Endothelial cell (in vitro differentiated cells): ENCODE measurements at regions not wholly inside any gene's neighbourhood (a gene's known extent, or its start where the extent isn't known, plus 50 kb on each side); places are given as distances from the start of the nearest gene placed in this dataset.

Source experiments
- DNase-seq: peaks from one replicate; pipeline ENCODE4 v3.0.0; 2021; ENCODE audit warnings: low spot score
- H3K27ac Mint-ChIP-seq: one replicate; pipeline ENCODE4 v1.8.0; 2021; ENCODE audit warnings: mixed read lengths, inconsistent platforms; ENCODE audit not compliant: unreplicated experiment
- H3K27me3 Mint-ChIP-seq: one replicate; pipeline ENCODE4 v1.8.0; 2021; ENCODE audit warnings: mild to moderate bottlenecking, moderate library complexity, mixed read lengths, inconsistent platforms; ENCODE audit not compliant: unreplicated experiment
- H3K36me3 Mint-ChIP-seq: one replicate; pipeline ENCODE4 v1.8.0; 2021; ENCODE audit warnings: mild to moderate bottlenecking, low read depth, mixed read lengths, inconsistent platforms; ENCODE audit not compliant: unreplicated experiment
- H3K4me1 Mint-ChIP-seq: one replicate; pipeline ENCODE4 v1.8.0; 2021; ENCODE audit warnings: mild to moderate bottlenecking, mixed read lengths, inconsistent platforms; ENCODE audit not compliant: unreplicated experiment
- H3K4me3 Mint-ChIP-seq: one replicate; pipeline ENCODE4 v1.8.0; 2021; ENCODE audit warnings: mild to moderate bottlenecking, mixed read lengths, inconsistent platforms; ENCODE audit not compliant: unreplicated experiment
- H3K9me3 Mint-ChIP-seq: one replicate; pipeline ENCODE4 v1.8.0; 2021; ENCODE audit warnings: mixed read lengths, inconsistent platforms; ENCODE audit not compliant: unreplicated experiment
- TF ChIP-seq, protein P1 (sequence below): fragments of 200-600 bp; sonication (generic); IDR thresholded peaks from one replicate; pipeline ENCODE4 v1.5.0; 2021; ENCODE audit warnings: antibody characterized with exemption; ENCODE audit not compliant: unreplicated experiment

DNA sequence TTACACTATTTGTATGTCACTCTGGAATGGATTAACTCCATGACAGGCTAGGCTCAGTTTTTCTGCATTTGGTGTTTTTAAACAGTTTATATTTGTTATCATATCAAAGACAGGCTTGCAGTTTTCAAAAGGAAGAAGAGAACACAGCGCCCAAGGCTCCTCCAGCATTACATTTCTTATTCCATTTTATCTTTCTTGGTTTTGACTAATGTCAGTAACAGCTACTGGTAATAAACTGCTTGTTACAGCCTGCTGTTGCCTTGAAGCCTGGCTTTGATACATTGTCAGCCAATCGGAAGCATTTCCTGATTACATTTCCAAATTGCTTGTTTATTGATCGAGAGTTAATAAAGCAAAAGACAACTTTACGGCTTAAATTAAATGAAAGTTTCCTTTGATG is 166.0 kb upstream of the MDFIC start:
- DNase-seq, result no peak
- peaks cover 7% of the 10 kb centered on the region for H3K4me1 Mint-ChIP-seq
- H3K27ac Mint-ChIP-seq, result no peak overlapping the region
- H3K9me3 Mint-ChIP-seq, result no peaks in the 10 kb centered on the region
- no peaks in the 10 kb centered on the region for H3K27me3 Mint-ChIP-seq
- H3K36me3 Mint-ChIP-seq, result no peaks in the 10 kb centered on the region
- H3K4me3 Mint-ChIP-seq, result no peak overlapping the region
- TF ChIP-seq, protein P1, sequence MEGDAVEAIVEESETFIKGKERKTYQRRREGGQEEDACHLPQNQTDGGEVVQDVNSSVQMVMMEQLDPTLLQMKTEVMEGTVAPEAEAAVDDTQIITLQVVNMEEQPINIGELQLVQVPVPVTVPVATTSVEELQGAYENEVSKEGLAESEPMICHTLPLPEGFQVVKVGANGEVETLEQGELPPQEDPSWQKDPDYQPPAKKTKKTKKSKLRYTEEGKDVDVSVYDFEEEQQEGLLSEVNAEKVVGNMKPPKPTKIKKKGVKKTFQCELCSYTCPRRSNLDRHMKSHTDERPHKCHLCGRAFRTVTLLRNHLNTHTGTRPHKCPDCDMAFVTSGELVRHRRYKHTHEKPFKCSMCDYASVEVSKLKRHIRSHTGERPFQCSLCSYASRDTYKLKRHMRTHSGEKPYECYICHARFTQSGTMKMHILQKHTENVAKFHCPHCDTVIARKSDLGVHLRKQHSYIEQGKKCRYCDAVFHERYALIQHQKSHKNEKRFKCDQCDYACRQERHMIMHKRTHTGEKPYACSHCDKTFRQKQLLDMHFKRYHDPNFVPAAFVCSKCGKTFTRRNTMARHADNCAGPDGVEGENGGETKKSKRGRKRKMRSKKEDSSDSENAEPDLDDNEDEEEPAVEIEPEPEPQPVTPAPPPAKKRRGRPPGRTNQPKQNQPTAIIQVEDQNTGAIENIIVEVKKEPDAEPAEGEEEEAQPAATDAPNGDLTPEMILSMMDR, result no peak

DNA sequence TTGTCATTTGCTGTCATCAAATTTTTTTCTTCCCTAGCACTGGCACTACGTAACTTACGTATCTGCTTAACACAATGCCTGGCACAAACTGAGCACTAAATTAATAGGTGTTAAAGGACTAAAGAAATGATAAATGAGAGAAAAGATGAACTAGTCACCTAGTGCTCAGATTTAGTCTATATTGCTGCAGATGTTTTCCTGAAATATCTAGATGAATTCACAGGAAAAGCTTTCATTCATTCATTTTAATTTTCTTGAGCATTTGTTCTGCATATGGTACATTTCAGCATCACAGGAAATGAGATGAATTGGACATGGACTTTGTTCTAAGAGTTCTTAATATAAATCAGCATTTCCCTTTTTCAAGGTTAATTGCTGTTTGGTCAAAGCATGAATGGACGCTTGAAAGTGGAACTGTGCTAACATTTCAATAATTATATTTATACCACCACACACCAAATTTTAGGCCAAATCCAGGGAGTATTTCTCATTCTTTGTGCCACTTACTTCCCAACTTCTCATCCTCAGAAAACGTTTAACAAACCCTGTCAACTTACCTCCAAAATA is 163.2 kb upstream of the MDFIC start:
- Mint-ChIP-seq H3K36me3 (no peaks in the 10 kb centered on the region), H3K27me3 (no peaks in the 10 kb centered on the region), H3K9me3 (no peaks in the 10 kb centered on the region), H3K4me3 (no peak overlapping the region), H3K27ac (no peak overlapping the region), H3K4me1 (no peaks in the 10 kb centered on the region)
- DNase-seq, result no peak
- TF ChIP-seq, protein P1, result no peak

DNA sequence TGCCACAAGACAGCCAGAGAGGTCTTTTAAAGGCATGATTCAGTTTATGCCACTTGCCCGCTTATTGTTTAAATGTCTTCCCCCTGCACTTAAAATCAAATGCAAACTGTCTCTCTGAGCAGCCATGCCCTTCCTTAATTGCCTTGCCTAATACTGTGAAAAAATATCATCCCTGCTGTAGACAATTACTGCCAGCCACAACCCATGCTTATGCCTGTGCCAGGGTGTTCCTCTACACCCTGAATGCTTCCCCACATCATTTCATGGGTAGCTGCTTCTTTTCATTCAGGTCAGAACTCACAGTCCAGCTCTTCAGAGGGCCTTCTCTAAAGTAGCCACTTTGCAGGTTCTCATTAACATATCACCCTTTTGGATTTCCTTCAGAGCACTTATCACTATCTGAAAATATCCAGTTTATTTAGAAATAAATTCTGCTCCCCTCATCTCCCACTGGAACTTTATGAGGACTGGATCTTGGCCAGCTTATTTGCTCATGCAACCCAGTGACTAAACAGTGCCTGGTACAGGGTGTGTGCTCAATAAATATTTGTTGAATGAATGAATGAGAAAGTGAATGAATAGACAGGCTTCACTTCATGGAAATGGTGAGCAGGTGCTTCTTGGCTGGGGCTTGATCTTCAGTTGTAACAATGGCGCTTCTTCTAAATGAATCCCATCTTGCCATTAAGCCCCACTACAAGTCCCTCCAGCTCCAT is 162.4 kb upstream of the MDFIC start:
- no peak for DNase-seq
- TF ChIP-seq, protein P1, result no peak
- Mint-ChIP-seq H3K9me3 (no peaks in the 10 kb centered on the region), H3K4me1 (no peaks in the 10 kb centered on the region), H3K27me3 (no peaks in the 10 kb centered on the region), H3K27ac (no peak overlapping the region), H3K4me3 (no peak overlapping the region), H3K36me3 (no peaks in the 10 kb centered on the region)

DNA sequence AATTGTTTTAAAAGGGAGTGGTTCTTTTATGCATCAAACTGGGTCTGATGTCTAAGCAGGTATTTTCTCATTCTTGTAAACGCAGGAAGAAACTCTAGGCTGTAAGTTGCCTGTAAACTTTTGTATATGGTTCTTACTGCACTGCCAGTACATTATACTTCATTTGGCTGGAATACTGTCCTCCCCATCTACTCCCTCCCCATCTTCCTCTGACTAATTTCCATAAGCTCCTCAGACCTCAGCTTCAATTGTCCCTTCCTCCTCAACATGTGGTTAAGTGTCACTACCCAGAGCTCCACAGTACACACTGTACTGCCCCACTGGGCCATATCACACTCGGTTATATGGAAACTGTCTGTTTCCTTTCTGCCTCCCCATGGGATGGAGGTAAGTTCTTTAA is 161.4 kb upstream of the MDFIC start:
- Mint-ChIP-seq H3K36me3 (no peaks in the 10 kb centered on the region), H3K4me1 (no peaks in the 10 kb centered on the region), H3K27me3 (no peaks in the 10 kb centered on the region), H3K27ac (no peak overlapping the region), H3K9me3 (no peaks in the 10 kb centered on the region), H3K4me3 (no peak overlapping the region)
- TF ChIP-seq, protein P1, result no peak
- DNase-seq, result no peak

DNA sequence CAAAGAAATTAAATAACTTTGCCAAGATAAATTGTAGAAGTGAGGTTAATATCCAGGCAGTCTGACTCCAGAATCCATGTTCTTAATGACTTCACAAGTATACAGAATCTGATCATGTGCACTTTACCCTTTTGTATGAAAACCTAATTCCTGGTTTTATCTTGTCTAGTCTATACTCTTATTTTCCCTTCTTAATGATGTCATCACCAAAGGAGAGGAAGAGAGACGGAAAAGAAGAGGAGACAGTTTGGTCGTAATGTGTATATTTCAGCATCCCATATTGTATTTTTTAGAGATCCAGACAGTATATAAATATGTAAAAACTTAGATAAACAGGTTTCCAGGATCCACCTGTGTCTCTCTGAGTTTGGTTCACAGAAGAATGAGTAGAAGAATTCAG is 159.9 kb upstream of the MDFIC start:
- Mint-ChIP-seq H3K4me1 (no peaks in the 10 kb centered on the region), H3K9me3 (no peaks in the 10 kb centered on the region), H3K4me3 (no peak overlapping the region), H3K36me3 (no peaks in the 10 kb centered on the region), H3K27me3 (no peaks in the 10 kb centered on the region), H3K27ac (no peak overlapping the region)
- TF ChIP-seq, protein P1, result no peak
- DNase-seq, result no peak
